ENCODE measurements at regions not wholly inside any gene's neighbourhood (a gene's known extent, or its start where the extent isn't known, plus 50 kb on each side); places are given as distances from the start of the nearest gene placed in this dataset.

DNA sequence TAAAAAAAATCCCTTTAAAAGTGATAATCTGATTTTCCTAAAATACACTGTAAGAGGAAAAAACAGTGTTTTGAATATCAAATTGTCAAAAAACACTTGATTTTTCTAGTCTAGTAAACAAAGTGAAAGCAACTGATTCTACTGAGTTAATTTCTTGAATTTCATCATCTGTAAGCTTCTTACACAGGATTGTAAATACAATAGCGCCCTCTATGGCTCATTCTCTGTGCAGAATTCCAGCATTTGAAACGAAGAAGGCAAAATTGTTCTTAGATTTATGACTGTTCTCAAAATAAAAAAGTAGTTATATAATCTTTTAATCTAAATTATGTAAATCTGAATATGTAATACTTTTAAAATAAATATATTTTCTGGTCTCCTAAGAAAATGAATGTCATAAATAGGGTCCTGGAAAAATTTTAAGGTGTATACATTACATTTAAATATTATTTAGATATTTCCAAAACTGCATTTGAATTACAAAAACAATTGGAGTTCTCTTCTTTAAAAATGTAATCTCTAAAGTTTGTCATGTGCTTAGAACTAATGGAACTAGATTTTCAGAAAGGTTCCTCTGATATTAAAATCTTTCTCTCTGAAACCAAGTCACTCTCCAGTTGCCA lies 176.9 kb upstream of the MC4R start:
- no peak overlapping the region for H3K4me3 ChIP-seq (ENCODE audit: low read depth, low read length)
- peak; percentile 69 for DNase-seq (ENCODE audit: low read depth)
- TF ChIP-seq, protein P1, sequence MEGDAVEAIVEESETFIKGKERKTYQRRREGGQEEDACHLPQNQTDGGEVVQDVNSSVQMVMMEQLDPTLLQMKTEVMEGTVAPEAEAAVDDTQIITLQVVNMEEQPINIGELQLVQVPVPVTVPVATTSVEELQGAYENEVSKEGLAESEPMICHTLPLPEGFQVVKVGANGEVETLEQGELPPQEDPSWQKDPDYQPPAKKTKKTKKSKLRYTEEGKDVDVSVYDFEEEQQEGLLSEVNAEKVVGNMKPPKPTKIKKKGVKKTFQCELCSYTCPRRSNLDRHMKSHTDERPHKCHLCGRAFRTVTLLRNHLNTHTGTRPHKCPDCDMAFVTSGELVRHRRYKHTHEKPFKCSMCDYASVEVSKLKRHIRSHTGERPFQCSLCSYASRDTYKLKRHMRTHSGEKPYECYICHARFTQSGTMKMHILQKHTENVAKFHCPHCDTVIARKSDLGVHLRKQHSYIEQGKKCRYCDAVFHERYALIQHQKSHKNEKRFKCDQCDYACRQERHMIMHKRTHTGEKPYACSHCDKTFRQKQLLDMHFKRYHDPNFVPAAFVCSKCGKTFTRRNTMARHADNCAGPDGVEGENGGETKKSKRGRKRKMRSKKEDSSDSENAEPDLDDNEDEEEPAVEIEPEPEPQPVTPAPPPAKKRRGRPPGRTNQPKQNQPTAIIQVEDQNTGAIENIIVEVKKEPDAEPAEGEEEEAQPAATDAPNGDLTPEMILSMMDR (IDR thresholded peaks at IDR 0.05; ENCODE audit: low read depth, low read length) = peak; percentile 55
- no peak for TF ChIP-seq POLR2A (IDR thresholded peaks at IDR 0.05; ENCODE audit: extremely low read depth, insufficient read length)

GRCh38 chr18:60552948-60553347 lies 180.4 kb upstream of the MC4R start:
- TF ChIP-seq, protein P2, sequence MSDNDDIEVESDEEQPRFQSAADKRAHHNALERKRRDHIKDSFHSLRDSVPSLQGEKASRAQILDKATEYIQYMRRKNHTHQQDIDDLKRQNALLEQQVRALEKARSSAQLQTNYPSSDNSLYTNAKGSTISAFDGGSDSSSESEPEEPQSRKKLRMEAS (IDR thresholded peaks at IDR 0.05; ENCODE audit: low read depth, low read length) = no peak
- TF ChIP-seq MYC (IDR thresholded peaks at IDR 0.05; ENCODE audit: low read depth, low read length) (no peak), POLR2A (IDR thresholded peaks at IDR 0.05; ENCODE audit: extremely low read depth, insufficient read length) (no peak)
- TF ChIP-seq, protein P1 (IDR thresholded peaks at IDR 0.05; ENCODE audit: low read depth, low read length) = no peak
- no peak for DNase-seq (ENCODE audit: low read depth)
- no peak overlapping the region for H3K4me3 ChIP-seq (ENCODE audit: low read depth, low read length)

DNA sequence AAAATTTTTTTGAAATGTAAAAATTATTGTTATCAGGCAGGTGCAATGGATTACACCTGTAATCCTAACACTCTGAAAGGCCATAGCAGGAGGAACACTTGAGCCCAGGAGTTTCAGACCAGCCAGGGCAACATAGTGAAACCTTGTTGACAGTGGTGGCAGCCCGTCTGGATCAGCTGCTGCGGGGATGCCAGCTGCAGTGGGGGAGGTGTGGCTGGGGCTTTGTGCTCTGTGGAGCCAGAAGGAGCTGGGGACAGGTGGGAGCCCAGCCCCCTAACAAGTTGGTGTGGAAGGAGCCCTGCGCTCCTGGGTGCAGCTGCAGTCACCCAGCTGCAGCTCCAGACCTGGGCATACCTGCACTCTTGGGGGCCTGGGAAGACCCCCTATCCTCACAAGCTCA lies 182.4 kb upstream of the MC4R start:
- DNase-seq (ENCODE audit: low read depth) = no peak
- TF ChIP-seq, protein P2 (IDR thresholded peaks at IDR 0.05; ENCODE audit: low read depth, low read length) = no peak
- TF ChIP-seq MYC (IDR thresholded peaks at IDR 0.05; ENCODE audit: low read depth, low read length) = no peak
- no peak for TF ChIP-seq POLR2A (IDR thresholded peaks at IDR 0.05; ENCODE audit: extremely low read depth, insufficient read length)
- TF ChIP-seq, protein P1 (IDR thresholded peaks at IDR 0.05; ENCODE audit: low read depth, low read length) = no peak
- no peak overlapping the region for H3K4me3 ChIP-seq (ENCODE audit: low read depth, low read length)

DNA sequence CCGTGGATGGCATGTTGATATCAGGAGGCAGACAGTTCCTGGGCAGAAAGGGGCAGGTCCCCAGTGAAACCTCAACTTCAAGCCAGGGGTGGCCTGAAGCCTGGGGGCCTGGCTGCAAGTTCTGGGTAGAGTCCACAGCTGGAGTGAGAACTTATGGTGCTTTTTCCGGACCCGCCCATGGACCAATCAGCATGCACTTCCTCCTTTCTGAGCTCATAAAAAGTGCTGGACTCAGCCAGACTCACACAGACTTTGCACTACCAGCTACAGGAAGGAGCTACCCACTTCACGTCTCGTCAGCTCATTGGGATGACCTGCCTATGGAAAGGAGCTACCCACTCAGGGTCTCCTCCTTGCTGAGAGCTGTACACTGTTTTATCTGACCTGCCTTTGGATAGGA lies 183.1 kb upstream of the MC4R start:
- DNase-seq (ENCODE audit: low read depth) = peak; percentile 20
- no peak overlapping the region for H3K4me3 ChIP-seq (ENCODE audit: low read depth, low read length)
- no peak for TF ChIP-seq POLR2A (IDR thresholded peaks at IDR 0.05; ENCODE audit: extremely low read depth, insufficient read length)
- TF ChIP-seq MYC (IDR thresholded peaks at IDR 0.05; ENCODE audit: low read depth, low read length) = no peak
- TF ChIP-seq, protein P1 (IDR thresholded peaks at IDR 0.05; ENCODE audit: low read depth, low read length) = no peak
- TF ChIP-seq, protein P2 (IDR thresholded peaks at IDR 0.05; ENCODE audit: low read depth, low read length) = no peak

GRCh38 chr18:60556326-60556725 lies 183.8 kb upstream of the MC4R start:
- no peak overlapping the region for H3K4me3 ChIP-seq (ENCODE audit: low read depth, low read length)
- TF ChIP-seq, protein P1 (IDR thresholded peaks at IDR 0.05; ENCODE audit: low read depth, low read length) = no peak
- TF ChIP-seq POLR2A (IDR thresholded peaks at IDR 0.05; ENCODE audit: extremely low read depth, insufficient read length) = no peak
- TF ChIP-seq, protein P2 (IDR thresholded peaks at IDR 0.05; ENCODE audit: low read depth, low read length) = no peak
- no peak for TF ChIP-seq MYC (IDR thresholded peaks at IDR 0.05; ENCODE audit: low read depth, low read length)
- no peak for DNase-seq (ENCODE audit: low read depth)

DNA sequence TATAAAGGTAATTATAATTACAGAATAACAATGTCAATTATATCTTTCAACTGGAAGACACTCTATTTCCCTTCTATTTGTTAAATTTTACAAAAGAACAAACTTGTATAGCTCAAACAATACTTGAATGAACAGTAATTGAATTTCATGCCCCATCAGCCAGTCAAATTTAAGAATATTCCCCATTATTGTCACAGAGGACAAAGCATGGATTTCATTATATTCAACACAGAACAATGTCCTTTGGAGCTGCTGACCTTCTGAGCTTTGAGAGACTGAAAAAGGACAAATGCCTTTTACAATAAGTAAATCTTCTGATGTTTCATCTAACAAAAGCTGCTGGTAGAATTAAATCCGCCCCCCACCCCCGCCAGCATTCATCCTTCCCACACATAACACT lies 187.5 kb upstream of the MC4R start:
- H3K4me3 ChIP-seq (ENCODE audit: low read depth, low read length) = no peak overlapping the region
- no peak for DNase-seq (ENCODE audit: low read depth)
- TF ChIP-seq POLR2A (IDR thresholded peaks at IDR 0.05; ENCODE audit: extremely low read depth, insufficient read length) (no peak), MYC (IDR thresholded peaks at IDR 0.05; ENCODE audit: low read depth, low read length) (no peak)
- TF ChIP-seq, protein P1 (IDR thresholded peaks at IDR 0.05; ENCODE audit: low read depth, low read length) = no peak
- TF ChIP-seq, protein P2 (IDR thresholded peaks at IDR 0.05; ENCODE audit: low read depth, low read length) = no peak

All from NB4 (cell line).